ENCODE measurements at regions not wholly inside any gene's neighbourhood (a gene's known extent, or its start where the extent isn't known, plus 50 kb on each side); places are given as distances from the start of the nearest gene placed in this dataset.
"Not testable (repeated sequence)": the region's sequence is repeated elsewhere in the genome, so short reads cannot be mapped to it uniquely, and the experiment has no call there.

- 100% methylated on average over 1 of the region's 4 CpGs for WGBS (ENCODE audit: insufficient coverage)
- not testable (repeated sequence) for ATAC-seq, H3K4me3 Mint-ChIP-seq
Measured at GRCh38 chr20:17891131-17891530, 77.5 kb downstream of the SNX5 start.

GRCh38 chr20:17890330-17890729 is 78.3 kb downstream of the SNX5 start:
- 96% methylated on average over 3 of the region's 3 CpGs for WGBS (ENCODE audit: insufficient coverage)
- Mint-ChIP-seq H3K4me3 (no peak overlapping the region), H3K27ac (no peak overlapping the region), H3K9me3 (no peaks in the 10 kb centered on the region), H3K36me3 (no peaks in the 10 kb centered on the region), H3K4me1 (peaks cover 9 to 12% of the 10 kb centered on the region in 2 donors), H3K27me3 (ENCODE audit: low read depth in 2 of 2) (peaks cover 4 to 22% of the 10 kb centered on the region in 2 donors)
- DNase-seq (no peak), ATAC-seq (no peak)
- intact Hi-C loops (cut with micrococcal nuclease), result no loop called here
- Histone ChIP-seq H3K4me3 (ENCODE audit: low read length) (no peak overlapping the region), H3K27me3 (ENCODE audit: control insufficient read depth, insufficient read depth, low read length) (peaks cover 3% of the 10 kb centered on the region), H3K4me1 (ENCODE audit: control insufficient read depth, insufficient read depth, low read length) (peaks cover 17% of the 10 kb centered on the region), H3K9me3 (ENCODE audit: control insufficient read depth, insufficient read depth, low read length) (peaks cover 9% of the 10 kb centered on the region), H3K27ac (ENCODE audit: low read length) (no peak overlapping the region), H3K36me3 (ENCODE audit: control insufficient read depth, insufficient read depth, low read length) (no peaks in the 10 kb centered on the region)
- TF ChIP-seq, protein P1, sequence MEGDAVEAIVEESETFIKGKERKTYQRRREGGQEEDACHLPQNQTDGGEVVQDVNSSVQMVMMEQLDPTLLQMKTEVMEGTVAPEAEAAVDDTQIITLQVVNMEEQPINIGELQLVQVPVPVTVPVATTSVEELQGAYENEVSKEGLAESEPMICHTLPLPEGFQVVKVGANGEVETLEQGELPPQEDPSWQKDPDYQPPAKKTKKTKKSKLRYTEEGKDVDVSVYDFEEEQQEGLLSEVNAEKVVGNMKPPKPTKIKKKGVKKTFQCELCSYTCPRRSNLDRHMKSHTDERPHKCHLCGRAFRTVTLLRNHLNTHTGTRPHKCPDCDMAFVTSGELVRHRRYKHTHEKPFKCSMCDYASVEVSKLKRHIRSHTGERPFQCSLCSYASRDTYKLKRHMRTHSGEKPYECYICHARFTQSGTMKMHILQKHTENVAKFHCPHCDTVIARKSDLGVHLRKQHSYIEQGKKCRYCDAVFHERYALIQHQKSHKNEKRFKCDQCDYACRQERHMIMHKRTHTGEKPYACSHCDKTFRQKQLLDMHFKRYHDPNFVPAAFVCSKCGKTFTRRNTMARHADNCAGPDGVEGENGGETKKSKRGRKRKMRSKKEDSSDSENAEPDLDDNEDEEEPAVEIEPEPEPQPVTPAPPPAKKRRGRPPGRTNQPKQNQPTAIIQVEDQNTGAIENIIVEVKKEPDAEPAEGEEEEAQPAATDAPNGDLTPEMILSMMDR (IDR thresholded peaks at IDR 0.05), result no peak

More at GRCh38 chr20:17891131-17891530, 77.5 kb downstream of the SNX5 start:
- H3K27ac Mint-ChIP-seq; H3K36me3 Mint-ChIP-seq; H3K9me3 ChIP-seq (ENCODE audit: control insufficient read depth, insufficient read depth, low read length); H3K36me3 ChIP-seq (ENCODE audit: control insufficient read depth, insufficient read depth, low read length); DNase-seq; H3K4me3 ChIP-seq (ENCODE audit: low read length); H3K9me3 Mint-ChIP-seq; H3K27ac ChIP-seq (ENCODE audit: low read length); intact Hi-C loops (cut with micrococcal nuclease); H3K27me3 ChIP-seq (ENCODE audit: control insufficient read depth, insufficient read depth, low read length): not testable (repeated sequence)
- peaks cover 9 to 24% of the 10 kb centered on the region in 2 donors for H3K27me3 Mint-ChIP-seq (ENCODE audit: low read depth in 2 of 2)
- peaks cover 25% of the 10 kb centered on the region for H3K4me1 ChIP-seq (ENCODE audit: control insufficient read depth, insufficient read depth, low read length)
- H3K4me1 Mint-ChIP-seq, result peaks cover 17% of the 10 kb centered on the region in 2 donors

DNA sequence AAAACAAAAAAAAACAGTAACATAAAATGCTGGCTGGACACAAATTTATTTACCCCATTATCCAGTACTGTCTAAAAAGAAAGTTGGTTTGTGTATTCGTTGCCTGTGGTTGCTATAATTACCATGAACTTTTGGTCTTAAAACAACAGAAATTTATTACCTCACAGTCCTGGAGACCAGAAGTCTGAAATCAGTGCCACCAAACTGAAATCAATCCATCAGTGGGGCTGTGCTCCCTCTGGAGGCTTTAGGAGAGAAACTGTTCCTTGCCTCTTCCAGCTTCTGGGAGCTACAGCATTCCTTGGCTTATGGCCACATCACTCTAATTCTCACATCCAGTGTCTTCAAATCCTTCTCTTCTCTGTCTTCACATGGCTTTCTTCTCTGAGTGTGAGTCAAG is 79.4 kb downstream of the SNX5 start:
- TF ChIP-seq, protein P1 (IDR thresholded peaks at IDR 0.05), result no peak
- H3K9me3 Mint-ChIP-seq, result no peaks in the 10 kb centered on the region
- peaks cover 4 to 25% of the 10 kb centered on the region in 2 donors for H3K27me3 Mint-ChIP-seq (ENCODE audit: low read depth in 2 of 2)
- peaks cover 8 to 14% of the 10 kb centered on the region in 2 donors for H3K4me1 Mint-ChIP-seq
- H3K36me3 Mint-ChIP-seq, result no peaks in the 10 kb centered on the region
- Histone ChIP-seq H3K4me3 (ENCODE audit: low read length) (no peak overlapping the region), H3K27ac (ENCODE audit: low read length) (no peak overlapping the region), H3K27me3 (ENCODE audit: control insufficient read depth, insufficient read depth, low read length) (no peaks in the 10 kb centered on the region), H3K4me1 (ENCODE audit: control insufficient read depth, insufficient read depth, low read length) (peaks cover 14% of the 10 kb centered on the region), H3K36me3 (ENCODE audit: control insufficient read depth, insufficient read depth, low read length) (no peaks in the 10 kb centered on the region), H3K9me3 (ENCODE audit: control insufficient read depth, insufficient read depth, low read length) (peaks cover 9% of the 10 kb centered on the region)
- 60% methylated on average over 1 of the region's 1 CpG for WGBS (ENCODE audit: insufficient coverage)
- intact Hi-C loops (cut with micrococcal nuclease), result no loop called here
- no peak for ATAC-seq
- H3K27ac Mint-ChIP-seq, result no peak overlapping the region
- no peak for DNase-seq
- no peak overlapping the region for H3K4me3 Mint-ChIP-seq

GRCh38 chr20:17888044-17888443 is 80.5 kb downstream of the SNX5 start:
- Mint-ChIP-seq H3K9me3 (no peaks in the 10 kb centered on the region), H3K36me3 (no peaks in the 10 kb centered on the region), H3K27me3 (ENCODE audit: low read depth in 2 of 2) (peaks cover 6 to 25% of the 10 kb centered on the region in 2 donors), H3K4me1 (peaks cover 8 to 14% of the 10 kb centered on the region in 2 donors), H3K4me3 (no peak overlapping the region), H3K27ac (no peak overlapping the region)
- Histone ChIP-seq H3K4me3 (ENCODE audit: low read length) (no peak overlapping the region), H3K27ac (ENCODE audit: low read length) (no peak overlapping the region), H3K4me1 (ENCODE audit: control insufficient read depth, insufficient read depth, low read length) (peaks cover 14% of the 10 kb centered on the region), H3K36me3 (ENCODE audit: control insufficient read depth, insufficient read depth, low read length) (no peaks in the 10 kb centered on the region), H3K27me3 (ENCODE audit: control insufficient read depth, insufficient read depth, low read length) (no peaks in the 10 kb centered on the region), H3K9me3 (ENCODE audit: control insufficient read depth, insufficient read depth, low read length) (peaks cover 9% of the 10 kb centered on the region)
- ATAC-seq (no peak), DNase-seq (no peak)
- TF ChIP-seq, protein P1 (IDR thresholded peaks at IDR 0.05), result no peak
- 70% methylated on average over 9 of the region's 9 CpGs for WGBS (ENCODE audit: insufficient coverage)
- intact Hi-C loops (cut with micrococcal nuclease), result no loop called here
